ENCODE measurements at regions not wholly inside any gene's neighbourhood (a gene's known extent, or its start where the extent isn't known, plus 50 kb on each side); places are given as distances from the start of the nearest gene placed in this dataset.

DNA sequence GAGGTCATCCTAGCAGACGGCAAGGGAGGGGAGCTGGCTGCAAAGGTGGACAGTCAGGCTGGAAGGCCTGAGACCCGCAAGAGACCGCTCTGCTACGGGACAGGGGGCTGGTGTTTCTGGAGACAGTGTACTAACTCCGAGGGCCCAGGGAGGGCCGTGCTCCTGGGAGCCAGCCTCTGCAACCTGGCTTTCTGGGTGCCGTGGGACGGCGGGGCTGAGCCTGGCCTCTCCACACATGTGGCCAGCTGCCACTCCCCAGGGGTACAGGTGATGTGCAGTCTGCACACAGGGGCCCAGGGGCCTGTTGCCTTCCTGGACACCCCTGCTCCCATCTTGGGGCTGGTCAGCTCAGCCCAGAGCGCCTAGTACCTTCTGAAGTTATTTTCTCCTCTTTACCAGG is 92.2 kb downstream of the MRPL36 start:
- no peaks in the 10 kb centered on the region for H3K27me3 ChIP-seq (ENCODE audit: insufficient read depth, low read length)
- H4K20me1 ChIP-seq (ENCODE audit: insufficient read depth) = no peaks in the 10 kb centered on the region
- H3K4me3 ChIP-seq (replicated peaks in 1 of 2; ENCODE audit: low read depth in 1 of 2, low read length in 2 of 2) = no peak overlapping the region
- BruUV-seq (replicated peaks) = no TSS peak
- no peaks in the 10 kb centered on the region for H3K79me2 ChIP-seq (ENCODE audit: insufficient read depth, low read length)
- intact Hi-C loops (cut with micrococcal nuclease) = no loop called here
- H3K27ac ChIP-seq (ENCODE audit: low read depth, low read length) = no peak overlapping the region
- CTCF ChIA-PET = no interaction called here
- H3K9me2 ChIP-seq (ENCODE audit: insufficient read depth) = no peaks in the 10 kb centered on the region
- H3K36me3 ChIP-seq (ENCODE audit: control insufficient read depth in 1 of 2, insufficient read depth in 2 of 2, low read length in 2 of 2) = no peaks in the 10 kb centered on the region
- H3K9ac ChIP-seq (ENCODE audit: low read length) = no peak overlapping the region
- no peak overlapping the region for H2AFZ ChIP-seq (ENCODE audit: low read depth, low read length, poor library complexity, severe bottlenecking)
- no peak for TF ChIP-seq CEBPB (IDR thresholded peaks at IDR 0.05; ENCODE audit: low read depth)
- no peak for TF ChIP-seq POLR2AphosphoS5 (IDR thresholded peaks at IDR 0.05; ENCODE audit: low read depth, low read length)
- TF ChIP-seq, protein P1, sequence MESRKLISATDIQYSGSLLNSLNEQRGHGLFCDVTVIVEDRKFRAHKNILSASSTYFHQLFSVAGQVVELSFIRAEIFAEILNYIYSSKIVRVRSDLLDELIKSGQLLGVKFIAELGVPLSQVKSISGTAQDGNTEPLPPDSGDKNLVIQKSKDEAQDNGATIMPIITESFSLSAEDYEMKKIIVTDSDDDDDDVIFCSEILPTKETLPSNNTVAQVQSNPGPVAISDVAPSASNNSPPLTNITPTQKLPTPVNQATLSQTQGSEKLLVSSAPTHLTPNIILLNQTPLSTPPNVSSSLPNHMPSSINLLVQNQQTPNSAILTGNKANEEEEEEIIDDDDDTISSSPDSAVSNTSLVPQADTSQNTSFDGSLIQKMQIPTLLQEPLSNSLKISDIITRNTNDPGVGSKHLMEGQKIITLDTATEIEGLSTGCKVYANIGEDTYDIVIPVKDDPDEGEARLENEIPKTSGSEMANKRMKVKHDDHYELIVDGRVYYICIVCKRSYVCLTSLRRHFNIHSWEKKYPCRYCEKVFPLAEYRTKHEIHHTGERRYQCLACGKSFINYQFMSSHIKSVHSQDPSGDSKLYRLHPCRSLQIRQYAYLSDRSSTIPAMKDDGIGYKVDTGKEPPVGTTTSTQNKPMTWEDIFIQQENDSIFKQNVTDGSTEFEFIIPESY (IDR thresholded peaks at IDR 0.05; ENCODE audit: extremely low read depth, insufficient replicate concordance, low read length) = no peak
- TF ChIP-seq ELF1 (IDR thresholded peaks at IDR 0.05; ENCODE audit: borderline replicate concordance, low read depth) = no peak
- TF ChIP-seq CBX3 (IDR thresholded peaks at IDR 0.05; ENCODE audit: low read depth) = no peak
- TF ChIP-seq, protein P2, sequence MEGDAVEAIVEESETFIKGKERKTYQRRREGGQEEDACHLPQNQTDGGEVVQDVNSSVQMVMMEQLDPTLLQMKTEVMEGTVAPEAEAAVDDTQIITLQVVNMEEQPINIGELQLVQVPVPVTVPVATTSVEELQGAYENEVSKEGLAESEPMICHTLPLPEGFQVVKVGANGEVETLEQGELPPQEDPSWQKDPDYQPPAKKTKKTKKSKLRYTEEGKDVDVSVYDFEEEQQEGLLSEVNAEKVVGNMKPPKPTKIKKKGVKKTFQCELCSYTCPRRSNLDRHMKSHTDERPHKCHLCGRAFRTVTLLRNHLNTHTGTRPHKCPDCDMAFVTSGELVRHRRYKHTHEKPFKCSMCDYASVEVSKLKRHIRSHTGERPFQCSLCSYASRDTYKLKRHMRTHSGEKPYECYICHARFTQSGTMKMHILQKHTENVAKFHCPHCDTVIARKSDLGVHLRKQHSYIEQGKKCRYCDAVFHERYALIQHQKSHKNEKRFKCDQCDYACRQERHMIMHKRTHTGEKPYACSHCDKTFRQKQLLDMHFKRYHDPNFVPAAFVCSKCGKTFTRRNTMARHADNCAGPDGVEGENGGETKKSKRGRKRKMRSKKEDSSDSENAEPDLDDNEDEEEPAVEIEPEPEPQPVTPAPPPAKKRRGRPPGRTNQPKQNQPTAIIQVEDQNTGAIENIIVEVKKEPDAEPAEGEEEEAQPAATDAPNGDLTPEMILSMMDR (IDR thresholded peaks at IDR 0.05 in 2 of 3, conservative IDR thresholded peaks at IDR 0.05 in 1 of 3; ENCODE audit: borderline replicate concordance in 1 of 3, insufficient read depth in 1 of 3, low read depth in 2 of 3, low read length in 2 of 3) = no peak
- no peak for TF ChIP-seq EZH2phosphoT487 (IDR thresholded peaks at IDR 0.05; ENCODE audit: borderline replicate concordance)
- RAD21 ChIA-PET (ENCODE audit: low non-redundant PET in 1 of 2, low total read pairs in 2 of 2, uncharacterized antibody in 2 of 2, unreplicated experiment in 2 of 2) = no interaction called here
- no peak for ATAC-seq
- POLR2A ChIA-PET = no interaction called here
- no peaks in the 10 kb centered on the region for H3K4me1 ChIP-seq (ENCODE audit: control insufficient read depth in 1 of 2, insufficient read depth in 2 of 2, low read length in 2 of 2)
- no peak for DNase-seq (ENCODE audit: low read depth, low spot score)
- H3K9me3 ChIP-seq (ENCODE audit: control insufficient read depth in 1 of 2, insufficient read depth in 1 of 2, low read depth in 1 of 2, low read length in 2 of 2) = no peaks in the 10 kb centered on the region
- H3K4me2 ChIP-seq (ENCODE audit: low read length) = no peak overlapping the region
